PC-3 (cell line): ENCODE measurements at regions not wholly inside any gene's neighbourhood (a gene's known extent, or its start where the extent isn't known, plus 50 kb on each side); places are given as distances from the start of the nearest gene placed in this dataset.
A peak's percentile ranks its signal among the peaks of the same experiment; 100 is the strongest.

Source experiments
- ATAC-seq: fragments of 200-7000 bp; cut with Tn5 transposase; 2 replicates; pipeline ENCODE4 v1.9.1; 2020; ENCODE audit warnings: mild to moderate bottlenecking, moderate library complexity
- BruUV-seq: library from RNA; stranded (reverse); fragments of 400-500 nt; replicated peaks from 2 replicates; lab custom pipeline; 2021; lab: Mats Ljungman, UMichigan
- CTCF ChIA-PET: fragments of 300-600 bp; sonication (Branson Sonifier 250); formaldehyde crosslinking; loops from one replicate; lab custom pipeline; 2022; ENCODE audit warnings: antibody characterized with exemption; lab: Charles Lee
- POLR2A ChIA-PET: fragments of 300-600 bp; sonication (Branson Sonifier 250); formaldehyde crosslinking; loops from one replicate; lab custom pipeline; 2022; ENCODE audit warnings: antibody characterized with exemption; ENCODE audit not compliant: unreplicated experiment; lab: Charles Lee
- DNase-seq: peaks from one replicate; pipeline ENCODE4 v3.0.0-alpha.2; 2015
- H2AFZ ChIP-seq: fragments of 300-600 bp; sonication (generic); 2 replicates; pipeline ENCODE4 v1.6.0; 2016; ENCODE audit warnings: antibody characterized with exemption, low read length
- H3F3A ChIP-seq: fragments of 300-600 bp; sonication (generic); one replicate; pipeline ENCODE4 v1.6.0; 2017; ENCODE audit warnings: antibody characterized with exemption, low read length, control low read depth, mild to moderate bottlenecking; ENCODE audit not compliant: unreplicated experiment
- H3K27ac ChIP-seq: fragments of 300-600 bp; sonication (generic); 2 replicates; pipeline ENCODE4 v1.5.1; 2016; ENCODE audit warnings: mild to moderate bottlenecking, low read length
- H3K27me3 ChIP-seq: fragments of 300-600 bp; sonication (generic); 2 replicates; pipeline ENCODE4 v1.6.1; 2016; ENCODE audit warnings: low read length, mixed read lengths
- H3K36me3 ChIP-seq: fragments of 300-600 bp; sonication (generic); 2 replicates; pipeline ENCODE4 v1.6.1; 2016; ENCODE audit warnings: low read depth, mixed run types, low read length, mixed read lengths
- H3K4me1 ChIP-seq: fragments of 300-600 bp; sonication (generic); 2 replicates; pipeline ENCODE4 v1.5.1; 2016; ENCODE audit warnings: low read length; ENCODE audit not compliant: insufficient read depth
- H3K4me2 ChIP-seq: fragments of 300-600 bp; sonication (generic); 2 replicates; pipeline ENCODE4 v1.6.0; 2016; ENCODE audit warnings: low read length
- H3K4me3 ChIP-seq: fragments of 300-600 bp; sonication (generic); 2 replicates; pipeline ENCODE4 v1.5.1; 2016; ENCODE audit warnings: mild to moderate bottlenecking, low read length, mixed read lengths
- H3K79me2 ChIP-seq: fragments of 300-600 bp; sonication (generic); 2 replicates; pipeline ENCODE4 v1.6.1; 2017; ENCODE audit warnings: low read length, mixed read lengths
- H3K9ac ChIP-seq: fragments of 300-600 bp; sonication (generic); 2 replicates; pipeline ENCODE4 v1.6.0; 2016; ENCODE audit warnings: mild to moderate bottlenecking, low read length
- H3K9me2 ChIP-seq: fragments of 300-600 bp; sonication (generic); replicated peaks from 2 replicates; pipeline ENCODE4 v1.6.1; 2016; ENCODE audit warnings: mixed run types, low read length, mixed read lengths
- H3K9me3 ChIP-seq: fragments of 300-600 bp; sonication (generic); 2 replicates; pipeline ENCODE4 v1.6.1; 2016; ENCODE audit warnings: low read length, mixed read lengths
- H4K20me1 ChIP-seq: fragments of 300-600 bp; sonication (generic); 2 replicates; pipeline ENCODE4 v1.6.1; 2016; ENCODE audit warnings: low read length, mixed read lengths
- EZH2 ChIP-seq: fragments of 300-600 bp; sonication (generic); IDR thresholded peaks from one replicate; pipeline ENCODE4 v1.6.1; 2017; ENCODE audit warnings: antibody characterized with exemption, mild to moderate bottlenecking, low read length; ENCODE audit not compliant: unreplicated experiment
- EZH2phosphoT487 ChIP-seq: fragments of 300-600 bp; sonication (generic); IDR thresholded peaks from 2 replicates; pipeline ENCODE4 v1.6.1; 2018; ENCODE audit warnings: mild to moderate bottlenecking, antibody characterized with exemption, low read length, borderline replicate concordance
- intact Hi-C: fragments of 100-400 bp; cut with micrococcal nuclease; formaldehyde crosslinking; loops from 2 replicates; pipeline ENCODE4 v1.9.0; 2023
- TF ChIP-seq, protein P1 (sequence below): fragments of 300-600 bp; sonication (generic); conservative IDR thresholded peaks from 2 replicates; pipeline ENCODE4 v1.5.1; 2017; ENCODE audit warnings: antibody characterized with exemption, low read depth, mild to moderate bottlenecking, low read length

GRCh38 chr1:101376121-101377083, 139.6 kb downstream of the S1PR1 start:
- no TSS peak for BruUV-seq
- no peaks in the 10 kb centered on the region for H4K20me1 ChIP-seq
- no peaks in the 10 kb centered on the region for H3K9me2 ChIP-seq
- POLR2A ChIA-PET, result no interaction called here
- no peaks in the 10 kb centered on the region for H3K79me2 ChIP-seq
- H3K36me3 ChIP-seq, result no peaks in the 10 kb centered on the region
- DNase-seq (no peak), ATAC-seq (no peak)
- TF ChIP-seq EZH2phosphoT487, result no peak
- no peak for TF ChIP-seq EZH2
- TF ChIP-seq, protein P1, sequence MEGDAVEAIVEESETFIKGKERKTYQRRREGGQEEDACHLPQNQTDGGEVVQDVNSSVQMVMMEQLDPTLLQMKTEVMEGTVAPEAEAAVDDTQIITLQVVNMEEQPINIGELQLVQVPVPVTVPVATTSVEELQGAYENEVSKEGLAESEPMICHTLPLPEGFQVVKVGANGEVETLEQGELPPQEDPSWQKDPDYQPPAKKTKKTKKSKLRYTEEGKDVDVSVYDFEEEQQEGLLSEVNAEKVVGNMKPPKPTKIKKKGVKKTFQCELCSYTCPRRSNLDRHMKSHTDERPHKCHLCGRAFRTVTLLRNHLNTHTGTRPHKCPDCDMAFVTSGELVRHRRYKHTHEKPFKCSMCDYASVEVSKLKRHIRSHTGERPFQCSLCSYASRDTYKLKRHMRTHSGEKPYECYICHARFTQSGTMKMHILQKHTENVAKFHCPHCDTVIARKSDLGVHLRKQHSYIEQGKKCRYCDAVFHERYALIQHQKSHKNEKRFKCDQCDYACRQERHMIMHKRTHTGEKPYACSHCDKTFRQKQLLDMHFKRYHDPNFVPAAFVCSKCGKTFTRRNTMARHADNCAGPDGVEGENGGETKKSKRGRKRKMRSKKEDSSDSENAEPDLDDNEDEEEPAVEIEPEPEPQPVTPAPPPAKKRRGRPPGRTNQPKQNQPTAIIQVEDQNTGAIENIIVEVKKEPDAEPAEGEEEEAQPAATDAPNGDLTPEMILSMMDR, result no peak
- H3K27me3 ChIP-seq, result peaks cover 31% of the 10 kb centered on the region
- H2AFZ ChIP-seq, result no peak overlapping the region
- CTCF ChIA-PET, result no interaction called here
- no peak overlapping the region for H3K4me2 ChIP-seq
- H3K4me1 ChIP-seq, result peaks cover 13% of the 10 kb centered on the region
- H3K4me3 ChIP-seq, result no peak overlapping the region
- H3K27ac ChIP-seq, result no peak overlapping the region
- H3F3A ChIP-seq, result no peaks in the 10 kb centered on the region
- H3K9ac ChIP-seq, result no peak overlapping the region
- intact Hi-C loops, result no loop called here
- H3K9me3 ChIP-seq, result no peaks in the 10 kb centered on the region

- CTCF ChIA-PET, result no interaction called here
- H2AFZ ChIP-seq, result no peak overlapping the region
- H3K4me3 ChIP-seq, result no peak overlapping the region
- H3K4me2 ChIP-seq, result no peak overlapping the region
- peaks cover 39% of the 10 kb centered on the region for H3K27me3 ChIP-seq
- no peak for TF ChIP-seq EZH2phosphoT487
- H3K79me2 ChIP-seq, result no peaks in the 10 kb centered on the region
- H3K36me3 ChIP-seq, result no peaks in the 10 kb centered on the region
- ATAC-seq (no peak), DNase-seq (no peak)
- POLR2A ChIA-PET, result no interaction called here
- H3K9me3 ChIP-seq, result no peaks in the 10 kb centered on the region
- H3K9me2 ChIP-seq, result no peaks in the 10 kb centered on the region
- no peaks in the 10 kb centered on the region for H3F3A ChIP-seq
- H3K9ac ChIP-seq, result no peak overlapping the region
- no TSS peak for BruUV-seq
- peaks cover 10% of the 10 kb centered on the region; the same call in 1 of the 2 replicates for H3K4me1 ChIP-seq
- no peaks in the 10 kb centered on the region for H4K20me1 ChIP-seq
- H3K27ac ChIP-seq, result no peak overlapping the region
- intact Hi-C loops, result no loop called here
Observed at GRCh38 chr1:101377084-101377835, 140.4 kb downstream of the S1PR1 start.

- Histone ChIP-seq H3K27me3 (peaks cover 52% of the 10 kb centered on the region), H4K20me1 (no peaks in the 10 kb centered on the region), H3K9ac (no peak overlapping the region), H3K9me2 (no peaks in the 10 kb centered on the region), H3K4me1 (peaks cover 10% of the 10 kb centered on the region; the same call in 1 of the 2 replicates), H3K27ac (no peak overlapping the region), H3K36me3 (no peaks in the 10 kb centered on the region), H3K4me3 (no peak overlapping the region), H3K9me3 (no peaks in the 10 kb centered on the region), H2AFZ (no peak overlapping the region), H3K4me2 (0 out of 2 replicates have a peak overlapping the region, but pooled peaks have one; percentile 13), H3K79me2 (no peaks in the 10 kb centered on the region), H3F3A (no peaks in the 10 kb centered on the region)
- ChIA-PET POLR2A (no interaction called here), CTCF (interaction anchor here (1.1 to 1.3 kb wide), 2 partner anchors 21 to 70 kb away, joined by 3 to 7 read pairs; no protein-coding TSS in a partner anchor)
- DNase-seq (no peak), ATAC-seq (no peak)
- no TSS peak for BruUV-seq
- intact Hi-C loops, result no loop called here
- TF ChIP-seq EZH2 (no peak), EZH2phosphoT487 (no peak)
- TF ChIP-seq, protein P1, result no peak
Observed at GRCh38 chr1:101379037-101379436, 142.2 kb downstream of the S1PR1 start.
